Neutrophil (primary cell): ENCODE measurements at regions not wholly inside any gene's neighbourhood (a gene's known extent, or its start where the extent isn't known, plus 50 kb on each side); places are given as distances from the start of the nearest gene placed in this dataset.

Experiments
- H3K27ac ChIP-seq: fragments of 200-600 bp; sonication (generic); 2 replicates; pipeline ENCODE4 v1.5.1; 2016; ENCODE audit warnings: mild to moderate bottlenecking, moderate library complexity
- H3K27me3 ChIP-seq: fragments of 200-600 bp; sonication (generic); 2 replicates; pipeline ENCODE4 v1.6.0; 2016; ENCODE audit warnings: mild to moderate bottlenecking
- H3K36me3 ChIP-seq: fragments of 200-600 bp; sonication (generic); 2 replicates; pipeline ENCODE4 v1.5.1; 2017
- H3K4me1 ChIP-seq, 2 experiments: fragments of 200-600 bp in 1 of 2; sonication (generic) in 1 of 2; 1 replicate in 1 of 2; 2 replicates in 1 of 2; pipeline versions ENCODE4 v1.5.1 to v1.6.1; 2013 to 2016; ENCODE audit warnings: low read depth in 1 of 2, low read length in 1 of 2, mild to moderate bottlenecking in 1 of 2, moderate library complexity in 1 of 2; ENCODE audit not compliant: control insufficient read depth in 1 of 2, insufficient read depth in 1 of 2
- H3K4me3 ChIP-seq, 2 experiments: fragments of 200-600 bp in 1 of 2; sonication (generic) in 1 of 2; 1 replicate in 1 of 2; 2 replicates in 1 of 2; pipeline ENCODE4 v1.5.1; 2013 to 2016; ENCODE audit warnings: low read depth in 1 of 2, low read length in 1 of 2, mild to moderate bottlenecking in 1 of 2, moderate library complexity in 1 of 2
- H3K9me3 ChIP-seq: fragments of 200-600 bp; sonication (generic); 2 replicates; pipeline ENCODE4 v1.5.1; 2016
- CTCF ChIP-seq: fragments of 200-600 bp; sonication (generic); IDR thresholded peaks from 2 replicates; pipeline ENCODE4 v1.5.1; 2016; ENCODE audit warnings: antibody characterized with exemption

DNA sequence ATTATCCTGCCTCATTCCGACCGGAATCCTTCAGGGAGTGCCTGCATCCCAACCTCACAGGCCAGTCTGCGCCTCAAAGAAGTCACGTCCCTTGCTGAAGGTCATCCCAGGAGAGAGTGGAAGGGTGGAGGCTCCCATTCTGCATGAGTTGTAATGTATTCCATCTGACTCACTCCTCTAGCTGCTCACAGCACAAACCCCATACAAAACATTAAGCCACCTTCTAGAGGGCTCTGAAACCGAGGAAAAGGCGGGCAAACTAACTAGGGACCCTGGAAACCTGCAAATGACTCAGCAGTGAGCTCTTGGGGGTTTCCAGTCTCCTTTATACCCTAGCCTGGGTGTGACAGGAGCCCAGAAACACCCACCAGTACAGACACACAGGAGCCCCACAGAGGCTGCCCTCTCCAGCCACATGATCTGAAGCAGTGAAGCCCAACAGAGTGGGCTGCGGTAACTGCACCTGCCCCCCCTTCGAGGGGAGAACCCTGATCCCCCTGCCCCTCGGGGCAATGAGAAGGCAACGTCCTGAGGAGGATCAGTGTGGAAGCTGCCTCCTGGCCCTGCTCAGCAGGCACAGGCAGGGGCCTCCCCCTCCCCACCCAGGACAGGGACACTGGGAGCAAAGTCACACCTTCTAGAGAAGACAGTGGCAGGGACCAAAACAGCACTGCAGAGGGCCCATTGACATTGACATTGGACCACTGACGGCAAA is 69.3 kb upstream of the SNTG2 start:
- no peaks in the 10 kb centered on the region for H3K4me1 ChIP-seq
- no peak overlapping the region for H3K27ac ChIP-seq
- no peaks in the 10 kb centered on the region for H3K9me3 ChIP-seq
- H3K27me3 ChIP-seq: peaks cover 5% of the 10 kb centered on the region
- H3K4me3 ChIP-seq: no peak overlapping the region
- TF ChIP-seq CTCF: no peak
- no peaks in the 10 kb centered on the region for H3K36me3 ChIP-seq

DNA sequence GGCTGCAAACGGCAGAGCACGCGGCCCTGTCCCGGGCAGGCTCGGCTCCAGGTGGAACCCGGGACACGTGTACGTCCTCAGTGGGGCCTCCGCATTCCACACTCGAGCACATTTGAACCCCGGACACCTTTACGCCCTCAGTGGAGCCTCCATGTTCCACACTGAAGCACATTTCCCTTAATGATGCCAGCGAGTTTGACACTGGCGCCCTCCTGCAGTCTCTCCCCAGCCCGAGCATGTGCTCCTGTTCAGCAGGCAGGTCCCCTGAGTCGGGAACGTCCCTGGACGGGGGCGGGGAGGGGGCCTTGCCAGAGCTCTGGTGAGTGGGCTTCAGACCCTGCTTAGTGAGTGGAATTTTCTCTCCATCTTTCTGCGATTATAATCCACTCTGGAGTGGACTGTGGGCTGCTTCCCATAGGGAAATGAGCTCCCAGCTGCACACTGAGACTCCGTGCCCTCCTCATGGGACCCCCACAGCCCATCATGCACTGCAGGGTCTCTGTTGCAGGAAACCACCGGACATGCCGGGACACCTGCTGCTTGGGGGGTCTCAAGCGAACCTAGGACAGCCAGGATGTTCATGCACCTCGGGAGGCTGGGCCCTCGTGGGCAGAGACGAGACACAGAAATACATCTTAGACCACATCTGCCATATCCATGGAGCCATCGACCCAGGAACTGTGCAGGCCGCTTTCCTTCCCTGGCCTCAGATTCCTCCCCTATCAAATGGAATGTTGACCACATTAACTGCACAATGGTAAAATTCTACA is 70.3 kb upstream of the SNTG2 start:
- Histone ChIP-seq H3K4me3 (no peak overlapping the region), H3K36me3 (no peaks in the 10 kb centered on the region)

GRCh38 chr2:879540-879939 is 71.1 kb upstream of the SNTG2 start:
- Histone ChIP-seq H3K9me3 (no peaks in the 10 kb centered on the region), H3K27me3 (peaks cover 5% of the 10 kb centered on the region), H3K27ac (no peak overlapping the region), H3K36me3 (no peaks in the 10 kb centered on the region), H3K4me3 (no peak overlapping the region), H3K4me1 (no peaks in the 10 kb centered on the region)
- no peak for TF ChIP-seq CTCF

More for the DNA sequence above, 70.3 kb upstream of the SNTG2 start:
- H3K4me1 ChIP-seq: no peaks in the 10 kb centered on the region
- no peak for TF ChIP-seq CTCF
- peaks cover 5% of the 10 kb centered on the region for H3K27me3 ChIP-seq
- no peak overlapping the region for H3K27ac ChIP-seq
- no peaks in the 10 kb centered on the region for H3K9me3 ChIP-seq

DNA sequence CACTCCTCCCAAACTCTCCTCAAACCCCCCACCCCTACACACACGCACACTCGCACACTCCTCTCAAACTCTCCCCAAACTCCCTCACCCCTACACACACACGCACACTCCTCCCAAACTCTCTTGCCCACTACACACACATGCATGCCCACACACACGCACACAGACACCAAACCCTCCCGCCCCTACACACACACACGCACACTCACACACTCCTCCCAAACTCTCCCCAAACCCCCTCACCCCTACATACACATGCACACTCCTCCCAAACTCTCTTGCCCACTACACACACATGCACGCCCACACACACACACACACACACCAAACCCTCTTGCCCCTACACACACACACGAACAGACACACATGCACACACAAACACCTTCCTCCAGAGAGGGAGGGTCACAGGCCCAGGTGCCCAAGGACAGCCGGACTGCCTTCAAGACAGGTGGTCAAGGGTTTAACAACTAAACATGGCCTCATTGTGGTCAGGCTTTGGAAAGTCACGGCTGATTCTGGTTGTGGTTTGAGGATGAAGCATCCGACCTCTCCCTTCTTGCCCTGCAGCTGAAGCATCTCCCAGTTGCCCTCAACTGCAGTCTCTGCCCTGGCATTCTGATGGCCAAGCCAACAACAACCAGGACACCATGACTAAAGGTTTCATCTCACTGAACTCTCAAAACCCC is 72.3 kb upstream of the SNTG2 start:
- H3K36me3 ChIP-seq: no peaks in the 10 kb centered on the region
- H3K4me1 ChIP-seq: no peaks in the 10 kb centered on the region
- H3K9me3 ChIP-seq: no peaks in the 10 kb centered on the region
- H3K4me3 ChIP-seq: no peak overlapping the region
- H3K27me3 ChIP-seq: peaks cover 1% of the 10 kb centered on the region
- no peak for TF ChIP-seq CTCF
- H3K27ac ChIP-seq: no peak overlapping the region

GRCh38 chr2:877747-878146 is 72.9 kb upstream of the SNTG2 start:
- TF ChIP-seq CTCF: no peak
- H3K27me3 ChIP-seq: no peaks in the 10 kb centered on the region
- no peaks in the 10 kb centered on the region for H3K36me3 ChIP-seq
- no peaks in the 10 kb centered on the region for H3K9me3 ChIP-seq
- H3K27ac ChIP-seq: no peak overlapping the region
- no peak overlapping the region for H3K4me3 ChIP-seq
- H3K4me1 ChIP-seq: no peaks in the 10 kb centered on the region
